ENCODE measurements at regions not wholly inside any gene's neighbourhood (a gene's known extent, or its start where the extent isn't known, plus 50 kb on each side); places are given as distances from the start of the nearest gene placed in this dataset.

DNA sequence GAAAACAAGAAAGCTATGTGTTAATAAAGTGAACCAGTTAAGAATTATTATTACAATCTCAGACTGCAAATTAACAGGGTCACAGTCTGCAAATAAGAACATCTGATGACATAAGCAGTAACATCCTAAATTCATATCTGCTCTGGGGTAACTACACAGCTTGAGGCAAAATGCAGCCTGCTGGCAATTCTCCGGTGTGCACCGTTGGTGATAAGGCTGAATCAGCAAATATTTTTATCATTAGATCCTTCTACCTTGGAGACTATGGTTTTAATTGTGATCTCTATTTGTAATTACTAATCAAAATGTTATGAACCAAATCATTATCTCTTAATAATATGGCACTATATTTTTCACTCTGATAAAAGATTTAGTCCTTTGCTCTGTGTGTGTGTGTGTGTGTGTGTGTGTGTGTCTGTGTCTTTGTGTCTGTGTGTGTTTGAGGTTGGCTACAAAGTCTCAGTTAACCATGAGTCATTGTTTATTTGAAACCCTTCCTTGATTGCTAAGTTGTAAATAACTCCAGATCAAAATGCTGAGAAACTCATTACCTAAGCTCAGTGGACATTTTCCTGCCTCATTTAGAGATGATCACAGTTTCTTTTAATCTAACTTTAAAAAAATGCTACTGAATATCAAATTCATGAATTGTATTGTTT lies 442.6 kb downstream of the GXYLT1 start:
- Histone ChIP-seq H3K4me1 (ENCODE audit: control insufficient read depth, insufficient read depth, low read length) (no peaks in the 10 kb centered on the region), H3K9me3 (ENCODE audit: control insufficient read depth, low read depth, low read length) (no peaks in the 10 kb centered on the region), H3K27me3 (ENCODE audit: control insufficient read depth, insufficient read depth, low read length) (peaks cover 2% of the 10 kb centered on the region), H3K36me3 (ENCODE audit: control insufficient read depth, insufficient read depth, low read length) (no peaks in the 10 kb centered on the region), H3K27ac (ENCODE audit: low read length) (no peak overlapping the region), H3K4me3 (ENCODE audit: low read length) (no peak overlapping the region)
- DNase-seq = no peak
- WGBS (ENCODE audit: insufficient coverage, low lambda C conversion rate) = no CpG with 5 or more reads among the region's 2 CpGs

DNA sequence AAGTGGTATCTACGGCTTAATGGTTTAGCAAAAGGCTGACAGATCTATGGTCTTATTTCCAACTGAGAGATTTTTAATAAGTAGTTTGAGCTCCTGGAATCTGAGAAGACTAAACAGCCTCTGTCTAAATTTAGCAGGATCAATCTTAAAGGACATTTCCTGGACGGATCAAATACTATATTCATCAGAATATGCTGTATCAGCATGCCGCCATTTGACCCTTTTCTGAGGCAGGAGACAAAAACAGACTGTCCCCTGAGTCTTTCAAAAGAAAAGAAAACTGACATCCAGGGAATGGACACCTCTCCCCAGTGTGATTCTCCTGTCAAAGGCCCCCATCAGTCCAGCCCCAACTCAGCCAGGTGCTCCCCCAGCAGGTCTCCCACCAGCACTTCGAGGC lies 443.7 kb downstream of the GXYLT1 start:
- peaks cover 2% of the 10 kb centered on the region for H3K27me3 ChIP-seq (ENCODE audit: control insufficient read depth, insufficient read depth, low read length)
- WGBS (ENCODE audit: insufficient coverage, low lambda C conversion rate) = 71% methylated on average over 1 of the region's 4 CpGs
- H3K4me1 ChIP-seq (ENCODE audit: control insufficient read depth, insufficient read depth, low read length) = no peaks in the 10 kb centered on the region
- no peak overlapping the region for H3K27ac ChIP-seq (ENCODE audit: low read length)
- H3K9me3 ChIP-seq (ENCODE audit: control insufficient read depth, low read depth, low read length) = no peaks in the 10 kb centered on the region
- H3K36me3 ChIP-seq (ENCODE audit: control insufficient read depth, insufficient read depth, low read length) = no peaks in the 10 kb centered on the region
- H3K4me3 ChIP-seq (ENCODE audit: low read length) = no peak overlapping the region
- DNase-seq = no peak

DNA sequence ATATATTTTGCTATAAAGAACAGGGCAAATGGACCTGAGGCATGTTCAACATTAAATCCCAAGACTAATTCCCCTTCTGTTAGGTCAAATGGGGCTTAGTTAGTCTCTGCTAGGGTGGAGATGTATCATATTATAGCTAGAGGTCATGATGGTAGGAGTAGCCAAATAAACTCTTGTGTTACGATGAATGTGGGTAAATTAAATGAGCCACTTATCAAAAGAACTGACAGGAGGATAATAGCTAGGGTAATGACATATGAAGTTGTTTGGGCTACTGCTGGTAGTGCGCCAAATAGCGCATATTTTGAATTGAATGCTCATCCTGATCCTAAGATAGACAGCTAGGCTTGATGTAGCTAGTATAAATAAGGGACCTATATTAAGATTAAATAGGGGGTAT lies 445.0 kb downstream of the GXYLT1 start:
- DNase-seq = no peak
- H3K9me3 ChIP-seq (ENCODE audit: control insufficient read depth, low read depth, low read length) = no peaks in the 10 kb centered on the region
- no peaks in the 10 kb centered on the region for H3K36me3 ChIP-seq (ENCODE audit: control insufficient read depth, insufficient read depth, low read length)
- peaks cover 2% of the 10 kb centered on the region for H3K27me3 ChIP-seq (ENCODE audit: control insufficient read depth, insufficient read depth, low read length)
- H3K4me3 ChIP-seq (ENCODE audit: low read length) = no peak overlapping the region
- H3K27ac ChIP-seq (ENCODE audit: low read length) = no peak overlapping the region
- WGBS (ENCODE audit: insufficient coverage, low lambda C conversion rate) = no CpG with 5 or more reads among the region's 3 CpGs
- no peaks in the 10 kb centered on the region for H3K4me1 ChIP-seq (ENCODE audit: control insufficient read depth, insufficient read depth, low read length)

DNA sequence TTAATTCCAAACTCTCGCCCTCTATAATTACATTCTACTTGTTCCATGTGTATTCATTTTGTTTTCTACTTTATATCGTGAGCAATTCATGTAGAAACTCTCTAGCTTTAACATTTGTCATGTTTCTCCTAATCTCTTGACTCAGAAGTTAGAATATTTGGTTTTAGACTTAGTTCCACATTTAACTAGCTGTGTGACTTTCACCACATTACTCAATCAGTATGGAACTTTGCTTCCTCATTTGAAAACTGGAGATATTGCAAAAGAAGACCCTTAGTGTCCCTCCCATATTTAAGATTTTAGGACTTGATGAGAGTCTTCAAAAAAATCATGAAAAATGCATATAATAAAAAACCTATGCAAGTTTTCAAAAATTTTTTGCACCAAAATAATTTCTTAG lies 447.5 kb downstream of the GXYLT1 start:
- Histone ChIP-seq H3K27ac (ENCODE audit: low read length) (no peak overlapping the region), H3K36me3 (ENCODE audit: control insufficient read depth, insufficient read depth, low read length) (no peaks in the 10 kb centered on the region), H3K9me3 (ENCODE audit: control insufficient read depth, low read depth, low read length) (no peaks in the 10 kb centered on the region), H3K4me1 (ENCODE audit: control insufficient read depth, insufficient read depth, low read length) (no peaks in the 10 kb centered on the region), H3K4me3 (ENCODE audit: low read length) (no peak overlapping the region), H3K27me3 (ENCODE audit: control insufficient read depth, insufficient read depth, low read length) (peaks cover 2% of the 10 kb centered on the region)
- no peak for DNase-seq
- WGBS (ENCODE audit: insufficient coverage, low lambda C conversion rate) = 83% methylated on average over 2 of the region's 2 CpGs

DNA sequence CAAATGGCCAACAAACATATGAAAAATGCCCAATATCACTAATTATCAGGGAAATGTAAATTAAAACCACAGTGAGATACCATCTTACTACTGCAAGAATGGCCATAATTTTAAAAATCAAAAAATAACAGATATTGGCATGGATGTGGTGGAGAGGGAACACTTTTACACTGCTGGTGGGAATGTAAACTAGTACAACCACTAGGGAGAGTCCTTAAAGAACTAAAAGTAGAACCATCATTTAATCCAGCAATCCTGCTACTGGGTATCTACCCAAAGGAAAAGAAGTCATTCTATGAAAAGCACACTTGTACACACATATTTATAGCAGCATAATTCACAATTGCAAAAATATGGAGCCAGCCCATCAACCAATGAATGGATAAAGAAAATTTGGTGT lies 459.7 kb downstream of the GXYLT1 start:
- H3K27ac ChIP-seq (ENCODE audit: low read length) = no peak overlapping the region
- H3K36me3 ChIP-seq (ENCODE audit: control insufficient read depth, insufficient read depth, low read length) = no peaks in the 10 kb centered on the region
- no peaks in the 10 kb centered on the region for H3K4me1 ChIP-seq (ENCODE audit: control insufficient read depth, insufficient read depth, low read length)
- no peak overlapping the region for H3K4me3 ChIP-seq (ENCODE audit: low read length)
- H3K9me3 ChIP-seq (ENCODE audit: control insufficient read depth, low read depth, low read length) = no peaks in the 10 kb centered on the region
- DNase-seq = no peak
- no peaks in the 10 kb centered on the region for H3K27me3 ChIP-seq (ENCODE audit: control insufficient read depth, insufficient read depth, low read length)

DNA sequence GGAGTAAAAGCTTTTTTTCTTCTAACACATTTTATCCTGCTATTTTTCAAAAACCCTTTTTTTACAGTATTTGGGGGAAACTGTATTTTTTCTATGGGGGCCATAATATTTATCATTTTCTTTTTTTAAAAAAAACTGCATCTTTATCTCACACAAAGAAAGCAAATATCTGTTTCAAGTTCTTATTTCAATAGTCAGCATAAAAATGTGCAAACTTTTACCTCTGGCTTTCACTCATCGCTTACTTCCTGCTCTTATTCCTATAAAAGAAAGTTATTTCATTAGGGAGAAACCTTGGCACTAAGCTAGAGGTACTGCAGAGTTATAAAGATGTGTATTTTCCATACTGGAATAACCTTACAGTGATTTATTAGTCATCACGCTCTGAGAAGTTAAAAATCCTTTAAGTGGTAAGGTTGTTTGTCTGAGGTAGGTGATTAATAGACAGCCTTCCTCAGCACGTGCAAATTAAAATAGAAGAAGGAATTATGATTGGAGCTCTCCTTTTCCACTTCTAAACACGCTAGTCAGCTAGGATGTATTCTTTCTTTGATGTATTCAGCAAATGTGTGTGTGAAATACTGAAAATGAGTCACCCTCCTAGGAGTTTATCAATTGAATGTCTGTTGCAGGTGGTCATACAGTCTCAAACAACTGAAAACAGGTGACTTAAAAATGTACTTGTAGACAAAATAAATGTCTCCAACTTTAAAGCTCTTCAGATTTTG lies 461.0 kb downstream of the GXYLT1 start:
- no peaks in the 10 kb centered on the region for H3K36me3 ChIP-seq (ENCODE audit: control insufficient read depth, insufficient read depth, low read length)
- H3K4me3 ChIP-seq (ENCODE audit: low read length) = no peak overlapping the region
- no peaks in the 10 kb centered on the region for H3K4me1 ChIP-seq (ENCODE audit: control insufficient read depth, insufficient read depth, low read length)
- no peak for DNase-seq
- no peaks in the 10 kb centered on the region for H3K9me3 ChIP-seq (ENCODE audit: control insufficient read depth, low read depth, low read length)
- no peak overlapping the region for H3K27ac ChIP-seq (ENCODE audit: low read length)
- H3K27me3 ChIP-seq (ENCODE audit: control insufficient read depth, insufficient read depth, low read length) = no peaks in the 10 kb centered on the region
- 89% methylated on average over 1 of the region's 4 CpGs for WGBS (ENCODE audit: insufficient coverage, low lambda C conversion rate)

DNA sequence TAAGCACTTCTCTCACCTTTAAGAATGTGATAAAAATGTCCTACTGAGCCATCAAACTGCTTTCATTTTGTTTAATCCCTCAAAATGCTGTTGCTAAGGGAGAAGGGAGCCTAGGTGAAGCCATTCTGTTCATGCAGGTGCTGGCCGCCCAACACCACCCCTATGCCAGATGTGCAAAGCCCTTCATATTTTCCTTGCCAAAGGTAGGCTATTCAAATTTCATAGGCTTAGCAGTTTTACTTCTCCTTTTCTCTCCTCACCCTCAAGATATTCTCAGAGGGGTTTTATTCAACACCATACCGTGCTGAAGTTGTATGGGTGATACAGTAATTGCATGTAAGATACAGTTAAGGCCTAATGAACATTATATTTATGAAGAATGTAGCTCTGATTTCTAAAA lies 461.7 kb downstream of the GXYLT1 start:
- WGBS (ENCODE audit: insufficient coverage, low lambda C conversion rate) = no CpG with 5 or more reads among the region's 2 CpGs

DNA sequence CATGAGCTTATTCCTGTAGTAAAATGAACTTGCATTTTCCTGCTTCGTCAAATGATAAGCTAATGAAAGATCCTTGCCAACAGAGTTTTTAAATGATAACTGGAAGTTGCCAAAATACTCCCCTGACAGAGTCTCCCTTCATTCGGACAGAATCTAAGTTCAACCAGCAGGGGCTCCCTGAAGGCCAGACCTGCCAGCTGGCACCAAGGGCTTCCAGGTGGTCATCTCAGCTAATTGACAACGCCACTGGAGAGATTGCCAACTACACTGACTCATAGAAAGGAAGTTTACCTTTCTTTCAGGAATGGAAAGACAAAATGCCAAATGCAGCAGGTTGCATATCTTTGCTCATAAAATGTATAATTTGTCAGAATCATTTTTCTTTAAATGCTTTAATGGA lies 462.8 kb downstream of the GXYLT1 start:
- H3K27me3 ChIP-seq (ENCODE audit: control insufficient read depth, insufficient read depth, low read length) = no peaks in the 10 kb centered on the region
- no CpG with 5 or more reads among the region's 3 CpGs for WGBS (ENCODE audit: insufficient coverage, low lambda C conversion rate)
- no peak overlapping the region for H3K27ac ChIP-seq (ENCODE audit: low read length)
- no peak overlapping the region for H3K4me3 ChIP-seq (ENCODE audit: low read length)
- no peaks in the 10 kb centered on the region for H3K4me1 ChIP-seq (ENCODE audit: control insufficient read depth, insufficient read depth, low read length)
- no peaks in the 10 kb centered on the region for H3K9me3 ChIP-seq (ENCODE audit: control insufficient read depth, low read depth, low read length)
- no peak for DNase-seq
- H3K36me3 ChIP-seq (ENCODE audit: control insufficient read depth, insufficient read depth, low read length) = no peaks in the 10 kb centered on the region

More for the DNA sequence above, 461.7 kb downstream of the GXYLT1 start:
- no peak for DNase-seq
- Histone ChIP-seq H3K27ac (ENCODE audit: low read length) (no peak overlapping the region), H3K36me3 (ENCODE audit: control insufficient read depth, insufficient read depth, low read length) (no peaks in the 10 kb centered on the region), H3K9me3 (ENCODE audit: control insufficient read depth, low read depth, low read length) (no peaks in the 10 kb centered on the region), H3K4me1 (ENCODE audit: control insufficient read depth, insufficient read depth, low read length) (no peaks in the 10 kb centered on the region), H3K27me3 (ENCODE audit: control insufficient read depth, insufficient read depth, low read length) (no peaks in the 10 kb centered on the region), H3K4me3 (ENCODE audit: low read length) (no peak overlapping the region)

DNA sequence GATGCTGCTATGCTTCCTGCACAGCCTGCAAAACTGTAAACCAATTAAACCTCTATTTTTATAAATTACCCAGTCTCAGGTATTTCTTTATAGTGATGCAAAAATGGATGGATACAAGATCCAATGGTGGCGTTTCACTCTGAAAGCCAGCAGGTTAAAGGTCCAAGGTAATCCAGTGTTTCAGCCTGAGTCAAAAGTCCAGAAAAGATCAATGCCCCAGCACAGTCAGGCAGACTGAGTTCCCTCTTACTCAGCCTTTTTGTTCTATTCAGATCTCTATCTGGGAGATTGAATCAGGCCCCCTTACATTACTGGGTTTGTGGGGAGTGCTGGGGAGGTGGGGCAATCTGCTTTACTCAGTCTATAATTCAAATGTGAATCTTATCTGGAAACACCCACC lies 464.5 kb downstream of the GXYLT1 start:
- DNase-seq = no peak
- no peaks in the 10 kb centered on the region for H3K4me1 ChIP-seq (ENCODE audit: control insufficient read depth, insufficient read depth, low read length)
- H3K9me3 ChIP-seq (ENCODE audit: control insufficient read depth, low read depth, low read length) = no peaks in the 10 kb centered on the region
- no peaks in the 10 kb centered on the region for H3K27me3 ChIP-seq (ENCODE audit: control insufficient read depth, insufficient read depth, low read length)
- H3K27ac ChIP-seq (ENCODE audit: low read length) = no peak overlapping the region
- WGBS (ENCODE audit: insufficient coverage, low lambda C conversion rate) = no CpG with 5 or more reads among the region's 1 CpG
- no peaks in the 10 kb centered on the region for H3K36me3 ChIP-seq (ENCODE audit: control insufficient read depth, insufficient read depth, low read length)
- no peak overlapping the region for H3K4me3 ChIP-seq (ENCODE audit: low read length)

DNA sequence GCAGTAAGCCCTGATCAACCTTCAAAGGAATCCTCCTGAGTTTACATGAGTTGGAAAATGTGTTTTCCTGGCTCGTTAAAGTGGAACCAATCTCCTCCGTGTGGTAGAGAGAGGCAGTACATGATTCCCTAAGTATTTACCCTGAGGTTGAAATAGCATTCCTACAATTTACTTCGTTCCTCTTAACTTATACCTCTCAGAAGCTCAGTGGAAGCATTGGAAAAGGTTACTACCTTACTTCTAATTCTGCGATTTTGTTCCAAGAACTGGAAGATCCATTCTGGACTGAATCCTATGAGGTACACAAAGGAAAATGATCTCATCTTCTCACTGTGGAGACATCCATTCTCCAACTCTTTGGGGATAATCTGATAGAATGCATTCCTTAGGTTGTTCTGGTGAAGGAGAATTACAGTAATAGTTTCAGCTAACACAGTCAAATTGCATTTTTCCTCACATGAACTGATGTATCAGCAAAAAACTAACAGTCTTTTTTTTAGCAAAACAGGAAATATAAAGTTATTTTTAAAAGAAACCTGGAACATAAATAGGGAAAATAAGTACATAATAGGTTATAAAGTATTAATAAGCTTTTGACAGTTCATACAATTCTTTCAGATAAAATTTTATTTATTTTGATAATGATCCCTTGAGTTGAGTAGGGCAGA lies 475.6 kb downstream of the PDZRN4 start:
- Histone ChIP-seq H3K4me1 (ENCODE audit: control insufficient read depth, insufficient read depth, low read length) (no peaks in the 10 kb centered on the region), H3K36me3 (ENCODE audit: control insufficient read depth, insufficient read depth, low read length) (no peaks in the 10 kb centered on the region), H3K9me3 (ENCODE audit: control insufficient read depth, low read depth, low read length) (no peaks in the 10 kb centered on the region), H3K27ac (ENCODE audit: low read length) (no peak overlapping the region), H3K4me3 (ENCODE audit: low read length) (no peak overlapping the region), H3K27me3 (ENCODE audit: control insufficient read depth, insufficient read depth, low read length) (no peaks in the 10 kb centered on the region)
- peak; percentile 10 to 25 for DNase-seq
- no CpG with 5 or more reads among the region's 4 CpGs for WGBS (ENCODE audit: insufficient coverage, low lambda C conversion rate)

Data from large intestine (tissue), 3 donors.